Stomach smooth muscle (tissue), 2 donors: ENCODE measurements at regions not wholly inside any gene's neighbourhood (a gene's known extent, or its start where the extent isn't known, plus 50 kb on each side); places are given as distances from the start of the nearest gene placed in this dataset.
"Not testable (repeated sequence)": the region's sequence is repeated elsewhere in the genome, so short reads cannot be mapped to it uniquely, and the experiment has no call there.

Experiments used
- H3K27ac ChIP-seq: one replicate; pipeline ENCODE4 v1.7.0; 2013; ENCODE audit warnings: mild to moderate bottlenecking, low read length, inconsistent platforms
- H3K27me3 ChIP-seq, 2 donors: one replicate each; pipeline ENCODE4 v1.7.0; 2013; ENCODE audit warnings: low read length in 2 of 2; ENCODE audit not compliant: insufficient read depth in 2 of 2, control insufficient read depth in 1 of 2
- H3K36me3 ChIP-seq, 2 donors: one replicate each; pipeline ENCODE4 v1.7.0; 2013; ENCODE audit warnings: low read length in 2 of 2; ENCODE audit not compliant: control insufficient read depth in 2 of 2, insufficient read depth in 2 of 2
- H3K4me1 ChIP-seq: one replicate; pipeline ENCODE4 v1.7.0; 2013; ENCODE audit warnings: low read length; ENCODE audit not compliant: control insufficient read depth, insufficient read depth
- H3K4me3 ChIP-seq, 2 donors: one replicate each; pipeline ENCODE4 v1.7.0; 2013; ENCODE audit warnings: low read length in 2 of 2
- H3K9ac ChIP-seq, 2 donors: one replicate each; pipeline ENCODE4 v1.7.0; 2013; ENCODE audit warnings: low read length in 2 of 2, mild to moderate bottlenecking in 1 of 2
- H3K9me3 ChIP-seq, 2 donors: one replicate each; pipeline ENCODE4 v1.7.0; 2013; ENCODE audit warnings: low read length in 2 of 2; ENCODE audit not compliant: control insufficient read depth in 2 of 2
- donor health status: healthy.
- donor health status: Pancreatic carcinoma.

GRCh38 chr13:23960566-23961156 lies 63.4 kb upstream of the C1QTNF9B start:
- no peaks in the 10 kb centered on the region for H3K9me3 ChIP-seq

GRCh38 chr13:23963184-23963931 lies 66.1 kb upstream of the C1QTNF9B start:
- H3K36me3 ChIP-seq: no peaks in the 10 kb centered on the region
- H3K27ac ChIP-seq: no peak overlapping the region
- no peak overlapping the region for H3K9ac ChIP-seq
- H3K27me3 ChIP-seq: no peaks in the 10 kb centered on the region
- no peaks in the 10 kb centered on the region for H3K9me3 ChIP-seq
- H3K4me3 ChIP-seq: no peak overlapping the region
- H3K4me1 ChIP-seq: no peaks in the 10 kb centered on the region

More at GRCh38 chr13:23960566-23961156, 63.4 kb upstream of the C1QTNF9B start:
- Histone ChIP-seq H3K9ac (no peak overlapping the region), H3K27me3 (no peaks in the 10 kb centered on the region), H3K27ac (no peak overlapping the region), H3K36me3 (no peaks in the 10 kb centered on the region), H3K4me1 (no peaks in the 10 kb centered on the region), H3K4me3 (no peak overlapping the region)

GRCh38 chr13:23963947-23964346 lies 66.6 kb upstream of the C1QTNF9B start:
- Histone ChIP-seq H3K9ac (no peak overlapping the region), H3K9me3 (no peaks in the 10 kb centered on the region), H3K4me1 (no peaks in the 10 kb centered on the region), H3K36me3 (no peaks in the 10 kb centered on the region), H3K27ac (no peak overlapping the region), H3K27me3 (no peaks in the 10 kb centered on the region), H3K4me3 (no peak overlapping the region)

DNA sequence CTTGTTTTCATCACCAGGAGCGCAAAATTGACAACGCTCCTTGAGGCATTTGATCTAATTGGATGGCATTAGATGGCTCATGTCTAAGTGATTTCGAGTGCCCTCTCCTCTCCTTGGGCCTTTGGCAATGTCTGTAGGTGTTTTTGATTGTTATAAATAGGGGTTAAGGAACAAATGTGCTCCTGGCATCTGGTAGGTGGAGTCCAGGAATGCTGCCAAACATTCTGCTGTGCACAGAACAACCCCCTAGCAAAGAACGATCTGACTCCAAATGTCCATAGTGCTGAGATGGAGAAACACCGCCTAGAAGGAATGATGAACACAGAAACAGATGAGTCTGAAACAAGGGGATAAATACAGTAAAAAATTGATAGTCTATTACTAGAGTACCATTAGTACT lies 68.0 kb upstream of the C1QTNF9B start:
- no peaks in the 10 kb centered on the region for H3K9me3 ChIP-seq
- H3K4me3 ChIP-seq: no peak overlapping the region
- H3K9ac ChIP-seq: no peak overlapping the region
- H3K4me1 ChIP-seq: no peaks in the 10 kb centered on the region
- no peaks in the 10 kb centered on the region for H3K27me3 ChIP-seq
- no peak overlapping the region for H3K27ac ChIP-seq
- H3K36me3 ChIP-seq: no peaks in the 10 kb centered on the region

DNA sequence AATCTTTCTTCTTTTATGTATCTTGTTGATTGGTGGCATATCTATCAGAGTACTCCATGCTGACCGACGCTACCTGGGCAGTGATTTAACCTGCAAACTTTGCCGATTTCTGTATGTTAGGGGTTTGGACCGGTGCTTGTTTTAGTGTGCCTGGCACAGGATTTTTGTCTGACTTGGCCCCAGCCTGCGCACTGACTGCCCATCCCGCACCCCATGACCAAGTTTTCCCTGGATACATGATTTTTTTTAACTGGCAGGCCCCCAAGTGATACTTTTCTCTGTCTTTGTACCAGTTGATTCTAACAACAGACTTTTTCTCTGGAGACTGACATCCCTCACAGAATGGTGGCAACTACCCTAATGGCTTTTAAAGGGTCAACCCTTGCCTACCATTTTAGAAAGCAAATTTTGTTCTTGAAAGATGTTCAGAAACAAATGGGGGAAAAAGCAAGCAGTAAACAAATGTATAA lies 69.0 kb upstream of the C1QTNF9B start:
- no peaks in the 10 kb centered on the region for H3K4me1 ChIP-seq
- H3K9ac ChIP-seq: no peak overlapping the region
- no peaks in the 10 kb centered on the region for H3K36me3 ChIP-seq
- H3K9me3 ChIP-seq: no peaks in the 10 kb centered on the region
- H3K4me3 ChIP-seq: no peak overlapping the region
- H3K27ac ChIP-seq: no peak overlapping the region
- H3K27me3 ChIP-seq: no peaks in the 10 kb centered on the region

- H3K36me3 ChIP-seq: no peaks in the 10 kb centered on the region
- H3K9me3 ChIP-seq: no peaks in the 10 kb centered on the region
- H3K4me1 ChIP-seq: no peaks in the 10 kb centered on the region
- no peak overlapping the region for H3K9ac ChIP-seq
- no peaks in the 10 kb centered on the region for H3K27me3 ChIP-seq
- H3K4me3 ChIP-seq: no peak overlapping the region
- no peak overlapping the region for H3K27ac ChIP-seq
Measured at GRCh38 chr13:23966691-23967615, 69.7 kb upstream of the C1QTNF9B start.

- not testable (repeated sequence) for H3K4me1 ChIP-seq, H3K36me3 ChIP-seq, H3K27ac ChIP-seq
Measured at GRCh38 chr13:23967792-23968191, 70.5 kb upstream of the C1QTNF9B start.

DNA sequence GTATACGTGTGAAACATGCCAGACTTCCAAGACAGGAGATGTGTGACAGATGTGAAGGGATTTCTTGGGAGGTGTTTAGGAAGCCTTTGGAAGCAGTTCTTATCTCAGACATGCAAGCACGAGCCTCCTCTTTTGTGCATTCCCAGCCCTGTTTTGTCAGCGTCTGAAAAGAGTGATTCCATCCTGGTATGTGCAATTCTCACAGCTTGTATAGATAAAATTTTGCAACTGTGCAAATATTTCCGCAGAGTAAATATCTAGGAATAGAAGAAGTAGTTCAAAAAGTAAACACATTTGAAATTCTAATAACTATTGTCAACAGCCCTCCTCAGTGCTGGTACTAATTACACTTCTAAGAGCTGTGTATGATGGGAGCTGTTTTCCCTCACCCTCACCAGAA lies 72.3 kb upstream of the C1QTNF9B start:
- Histone ChIP-seq H3K36me3 (no peaks in the 10 kb centered on the region), H3K9me3 (no peaks in the 10 kb centered on the region), H3K4me1 (no peaks in the 10 kb centered on the region), H3K4me3 (no peak overlapping the region), H3K27ac (no peak overlapping the region), H3K9ac (no peak overlapping the region), H3K27me3 (no peaks in the 10 kb centered on the region)

More at GRCh38 chr13:23967792-23968191, 70.5 kb upstream of the C1QTNF9B start:
- not testable (repeated sequence) for H3K9me3 ChIP-seq, H3K9ac ChIP-seq, H3K4me3 ChIP-seq, H3K27me3 ChIP-seq

- H3K27ac ChIP-seq: no peak overlapping the region
- peak overlapping the region; percentile 42 to 64 for H3K9ac ChIP-seq
Measured at GRCh38 chr13:23979361-23980159, 82.3 kb upstream of the C1QTNF9B start.

GRCh38 chr13:23980160-23980551 lies 82.9 kb upstream of the C1QTNF9B start:
- H3K27me3 ChIP-seq: peaks cover 0 to 5% of the 10 kb centered on the region in 2 donors
- H3K9me3 ChIP-seq: no peaks in the 10 kb centered on the region
- peak overlapping the region; percentile 78 to 89 for H3K4me3 ChIP-seq
- no peak overlapping the region for H3K27ac ChIP-seq
- H3K9ac ChIP-seq: peak overlapping the region in 1 of 2 donors; percentile 64
- H3K4me1 ChIP-seq: peaks cover 14% of the 10 kb centered on the region
- H3K36me3 ChIP-seq: no peaks in the 10 kb centered on the region

More at GRCh38 chr13:23979361-23980159, 82.3 kb upstream of the C1QTNF9B start:
- Histone ChIP-seq H3K27me3 (peaks cover 0 to 5% of the 10 kb centered on the region in 2 donors), H3K4me3 (peak overlapping the region; percentile 78 to 89), H3K9me3 (no peaks in the 10 kb centered on the region), H3K4me1 (peaks cover 14% of the 10 kb centered on the region), H3K36me3 (no peaks in the 10 kb centered on the region)
